Esophagus muscularis mucosa (tissue), 4 donors: ENCODE measurements at regions not wholly inside any gene's neighbourhood (a gene's known extent, or its start where the extent isn't known, plus 50 kb on each side); places are given as distances from the start of the nearest gene placed in this dataset.

ENCODE experiments used
- DNase-seq: peaks from one replicate; pipeline ENCODE4 v3.0.0-alpha.2; 2017; ENCODE audit errors: extremely low spot score
- H3K27ac ChIP-seq, 4 donors: fragments of 200-600 bp; sonication (generic); replicated peaks in 1 of 4; 1 replicate in 3 of 4; 2 replicates in 1 of 4; pipeline ENCODE4 v1.5.1; 2016 to 2019; ENCODE audit warnings: mild to moderate bottlenecking in 1 of 4
- H3K27me3 ChIP-seq, 4 donors: fragments of 200-600 bp; sonication (generic); one replicate each; pipeline versions ENCODE4 v1.5.1 to v1.6.0; 2016 to 2019
- H3K36me3 ChIP-seq, 4 donors: fragments of 200-600 bp; sonication (generic); one replicate each; pipeline ENCODE4 v1.5.1; 2016 to 2019
- H3K4me1 ChIP-seq, 4 donors: fragments of 200-600 bp; sonication (generic); one replicate each; pipeline ENCODE4 v1.5.1; 2016 to 2019
- H3K4me3 ChIP-seq, 4 donors: fragments of 200-600 bp; sonication (generic); 1 replicate in 2 of 4; 2 replicates in 2 of 4; pipeline ENCODE4 v1.5.1; 2016 to 2019; ENCODE audit warnings: mild to moderate bottlenecking in 4 of 4, moderate library complexity in 1 of 4
- H3K9me3 ChIP-seq, 4 donors: fragments of 200-600 bp; sonication (generic); 1 replicate in 3 of 4; 2 replicates in 1 of 4; pipeline ENCODE4 v1.5.1; 2016 to 2019
- EP300 ChIP-seq: sonication (generic); formaldehyde crosslinking; IDR thresholded peaks from one replicate; pipeline ENCODE4 v1.6.1; 2017; ENCODE audit warnings: antibody characterized with exemption
- POLR2A ChIP-seq: fragments of 450-650 bp; IDR thresholded peaks from one replicate; pipeline ENCODE4 v1.6.1; 2017; ENCODE audit warnings: antibody characterized with exemption, moderate library complexity, mild to moderate bottlenecking, low read depth
- POLR2AphosphoS5 ChIP-seq, 2 donors: sonication (generic); formaldehyde crosslinking; IDR thresholded peaks; one replicate each; pipeline ENCODE4 v1.6.1; 2017; ENCODE audit warnings: antibody characterized with exemption in 2 of 2
- WGBS: methylation state at CpG from one replicate; pipeline ENCODE4 v1.1.5; 2018; 5-methylcytosine and 5-hydroxymethylcytosine counted together
- intact Hi-C: fragments of 100-400 bp; cut with DNase I; formaldehyde crosslinking; loops from one replicate; pipeline ENCODE4 v1.15.1; 2023
- TF ChIP-seq, protein P1 (sequence below), 3 experiments: fragments of 200-600 bp in 2 of 3; fragments of 450-650 bp in 1 of 3; sonication (generic) in 2 of 3; IDR thresholded peaks; one replicate each; pipeline ENCODE4 v1.5.1; 2017 to 2019; ENCODE audit warnings: antibody characterized with exemption in 3 of 3, mild to moderate bottlenecking in 2 of 3, moderate library complexity in 1 of 3

DNA sequence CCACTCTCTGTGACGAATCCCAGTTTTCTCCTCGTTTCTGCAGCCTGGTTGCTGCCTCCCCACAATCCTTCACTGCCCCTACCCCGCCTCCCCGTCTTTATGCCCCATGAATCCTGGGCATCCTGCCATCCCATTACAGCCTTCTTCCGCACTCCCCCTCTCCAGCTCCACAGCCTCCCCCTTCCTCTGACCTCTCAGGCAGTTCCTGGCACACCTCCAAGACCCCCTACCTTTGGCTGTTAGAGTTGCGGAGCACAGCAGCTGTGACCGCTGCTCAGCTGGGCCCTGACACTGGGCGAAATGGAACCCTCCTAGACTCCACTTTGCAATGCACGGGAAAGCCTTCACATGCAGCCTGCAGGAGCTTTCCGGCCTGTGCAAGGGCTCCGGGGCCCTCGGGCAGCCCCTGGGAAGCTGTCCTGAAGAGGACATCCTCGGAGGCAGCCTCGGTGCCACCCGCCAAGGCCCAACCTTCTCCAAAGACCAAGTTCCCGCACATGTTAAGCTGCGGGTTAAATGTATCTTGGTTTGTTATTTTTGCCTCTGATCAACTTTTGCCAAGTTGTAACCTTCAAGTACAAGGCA, 400.7 kb upstream of the MKI67 start:
- no peak for TF ChIP-seq POLR2A
- TF ChIP-seq, protein P1, sequence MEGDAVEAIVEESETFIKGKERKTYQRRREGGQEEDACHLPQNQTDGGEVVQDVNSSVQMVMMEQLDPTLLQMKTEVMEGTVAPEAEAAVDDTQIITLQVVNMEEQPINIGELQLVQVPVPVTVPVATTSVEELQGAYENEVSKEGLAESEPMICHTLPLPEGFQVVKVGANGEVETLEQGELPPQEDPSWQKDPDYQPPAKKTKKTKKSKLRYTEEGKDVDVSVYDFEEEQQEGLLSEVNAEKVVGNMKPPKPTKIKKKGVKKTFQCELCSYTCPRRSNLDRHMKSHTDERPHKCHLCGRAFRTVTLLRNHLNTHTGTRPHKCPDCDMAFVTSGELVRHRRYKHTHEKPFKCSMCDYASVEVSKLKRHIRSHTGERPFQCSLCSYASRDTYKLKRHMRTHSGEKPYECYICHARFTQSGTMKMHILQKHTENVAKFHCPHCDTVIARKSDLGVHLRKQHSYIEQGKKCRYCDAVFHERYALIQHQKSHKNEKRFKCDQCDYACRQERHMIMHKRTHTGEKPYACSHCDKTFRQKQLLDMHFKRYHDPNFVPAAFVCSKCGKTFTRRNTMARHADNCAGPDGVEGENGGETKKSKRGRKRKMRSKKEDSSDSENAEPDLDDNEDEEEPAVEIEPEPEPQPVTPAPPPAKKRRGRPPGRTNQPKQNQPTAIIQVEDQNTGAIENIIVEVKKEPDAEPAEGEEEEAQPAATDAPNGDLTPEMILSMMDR (IDR thresholded peaks at IDR 0.05), result no peak
- TF ChIP-seq POLR2AphosphoS5 (IDR thresholded peaks at IDR 0.05), result no peak
- no peak for TF ChIP-seq EP300
- Histone ChIP-seq H3K27me3 (peaks cover 0 to 19% (median 0%) of the 10 kb centered on the region in 4 donors), H3K36me3 (no peaks in the 10 kb centered on the region), H3K27ac (no peak overlapping the region), H3K4me1 (no peaks in the 10 kb centered on the region), H3K4me3 (no peak overlapping the region), H3K9me3 (no peaks in the 10 kb centered on the region)
- intact Hi-C loops, result no loop called here
- no peak for DNase-seq
- 67% methylated on average over 15 of the region's 17 CpGs for WGBS

GRCh38 chr10:128527711-128528110, 401.5 kb upstream of the MKI67 start:
- 72% methylated on average over 8 of the region's 8 CpGs for WGBS
- Histone ChIP-seq H3K36me3 (no peaks in the 10 kb centered on the region), H3K27me3 (peaks cover 0 to 12% (median 0%) of the 10 kb centered on the region in 4 donors), H3K4me1 (no peaks in the 10 kb centered on the region), H3K9me3 (no peaks in the 10 kb centered on the region), H3K27ac (no peak overlapping the region), H3K4me3 (no peak overlapping the region)
- no peak for TF ChIP-seq POLR2AphosphoS5 (IDR thresholded peaks at IDR 0.05)
- no peak for TF ChIP-seq POLR2A
- intact Hi-C loops, result no loop called here
- DNase-seq, result no peak

DNA sequence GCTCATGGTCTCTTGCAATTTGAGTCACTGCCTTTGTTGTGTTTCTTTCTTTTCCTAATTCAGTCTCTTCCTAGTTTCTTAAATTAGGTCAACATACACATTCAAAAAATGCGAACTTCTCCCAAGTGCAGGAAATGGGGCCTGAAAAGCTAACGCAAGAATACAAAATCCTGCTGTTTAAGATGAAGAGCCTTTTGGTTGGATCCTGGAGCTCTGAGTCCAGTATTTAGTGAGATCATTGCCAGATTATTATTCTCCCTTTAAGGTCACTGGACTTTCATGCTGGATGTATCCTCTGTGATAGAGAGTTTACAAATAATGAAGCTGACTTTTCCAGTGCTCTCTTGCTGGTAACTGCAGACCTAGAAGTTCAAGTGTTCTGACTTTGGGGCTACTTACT, 401.9 kb upstream of the MKI67 start:
- no peak for DNase-seq
- H3K27ac ChIP-seq, result no peak overlapping the region
- H3K9me3 ChIP-seq, result no peaks in the 10 kb centered on the region
- no peak overlapping the region for H3K4me3 ChIP-seq
- no peaks in the 10 kb centered on the region for H3K36me3 ChIP-seq
- 74% methylated on average over 2 of the region's 2 CpGs for WGBS
- TF ChIP-seq, protein P1 (IDR thresholded peaks at IDR 0.05), result no peak
- H3K27me3 ChIP-seq, result peaks cover 0 to 11% (median 0%) of the 10 kb centered on the region in 4 donors
- intact Hi-C loops, result no loop called here
- no peaks in the 10 kb centered on the region for H3K4me1 ChIP-seq

- peaks cover 0 to 11% (median 0%) of the 10 kb centered on the region in 4 donors for H3K27me3 ChIP-seq
- no peaks in the 10 kb centered on the region for H3K9me3 ChIP-seq
- no peak for TF ChIP-seq POLR2AphosphoS5 (IDR thresholded peaks at IDR 0.05)
- TF ChIP-seq, protein P1 (IDR thresholded peaks at IDR 0.05), result no peak
- no peak for TF ChIP-seq EP300
- no peak for TF ChIP-seq POLR2A
- intact Hi-C loops, result no loop called here
- no peak overlapping the region for H3K4me3 ChIP-seq
- 71% methylated on average over 11 of the region's 11 CpGs for WGBS
- H3K36me3 ChIP-seq, result no peaks in the 10 kb centered on the region
- H3K27ac ChIP-seq, result no peak overlapping the region
- no peaks in the 10 kb centered on the region for H3K4me1 ChIP-seq
- DNase-seq, result no peak
Observed at GRCh38 chr10:128528781-128529180, 402.6 kb upstream of the MKI67 start.

DNA sequence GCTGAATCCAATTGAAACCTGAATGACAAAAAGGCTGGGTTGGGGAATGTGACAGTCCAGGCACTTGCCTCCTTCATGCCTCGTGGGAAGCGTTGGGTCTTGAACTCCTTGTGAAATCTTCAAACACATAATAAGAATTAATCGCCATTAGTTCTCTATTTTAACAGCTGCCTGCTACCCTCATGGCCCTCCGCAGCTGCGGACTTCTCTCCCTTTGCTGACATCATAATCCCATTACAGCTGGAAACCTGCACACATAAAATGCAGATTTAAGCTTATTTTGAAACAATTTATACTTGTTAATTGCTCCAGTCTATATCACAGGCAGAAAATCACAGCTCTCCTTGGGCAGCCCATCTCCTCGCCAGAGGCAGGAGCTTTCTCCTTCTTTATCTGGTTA, 403.0 kb upstream of the MKI67 start:
- Histone ChIP-seq H3K27me3 (peaks cover 0 to 11% (median 0%) of the 10 kb centered on the region in 4 donors), H3K9me3 (no peaks in the 10 kb centered on the region), H3K4me3 (no peak overlapping the region), H3K4me1 (no peaks in the 10 kb centered on the region), H3K27ac (no peak overlapping the region), H3K36me3 (no peaks in the 10 kb centered on the region)
- DNase-seq, result no peak
- TF ChIP-seq, protein P1 (IDR thresholded peaks at IDR 0.05), result no peak
- TF ChIP-seq POLR2A (no peak), POLR2AphosphoS5 (IDR thresholded peaks at IDR 0.05) (no peak), EP300 (no peak)
- intact Hi-C loops, result no loop called here
- WGBS, result 77% methylated on average over 6 of the region's 6 CpGs
